ENCODE measurements at regions not wholly inside any gene's neighbourhood (a gene's known extent, or its start where the extent isn't known, plus 50 kb on each side); places are given as distances from the start of the nearest gene placed in this dataset.

- DNase-seq, result no peak
Measured at GRCh38 chr1:163013826-163014600, 55.1 kb upstream of the RGS4 start.

- no peak for DNase-seq
Measured at GRCh38 chr1:163006051-163006834, 62.9 kb upstream of the RGS4 start.

- no peak for DNase-seq
Measured at GRCh38 chr1:162997499-162998285, 71.5 kb upstream of the RGS4 start.

GRCh38 chr1:162996261-162996660 is 72.9 kb upstream of the RGS4 start:
- DNase-seq, result no peak

GRCh38 chr1:162994921-162995320 is 74.2 kb upstream of the RGS4 start:
- DNase-seq, result no peak

- no peak for DNase-seq
Measured at GRCh38 chr1:162993846-162994245, 75.3 kb upstream of the RGS4 start.

GRCh38 chr1:162992945-162993344 is 76.2 kb upstream of the RGS4 start:
- no peak for DNase-seq

- DNase-seq, result no peak
Measured at GRCh38 chr1:162991444-162991843, 77.7 kb upstream of the RGS4 start.

GRCh38 chr1:162990665-162991064 is 78.5 kb upstream of the RGS4 start:
- DNase-seq, result no peak

GRCh38 chr1:162988869-162989268 is 80.3 kb upstream of the RGS4 start:
- DNase-seq, result no peak

GRCh38 chr1:162987866-162988265 is 81.3 kb upstream of the RGS4 start:
- no peak for DNase-seq

- DNase-seq, result no peak
Measured at GRCh38 chr1:162985816-162986435, 83.2 kb upstream of the RGS4 start.

GRCh38 chr1:162984699-162985098 is 84.5 kb upstream of the RGS4 start:
- DNase-seq, result no peak

- no peak for DNase-seq
Measured at GRCh38 chr1:162983671-162984425, 85.3 kb upstream of the RGS4 start.

GRCh38 chr1:162982364-162982763 is 86.8 kb upstream of the RGS4 start:
- DNase-seq, result no peak

- no peak for DNase-seq
Measured at GRCh38 chr1:162977944-162978568, 91.1 kb upstream of the RGS4 start.

- no peak for DNase-seq
Measured at GRCh38 chr1:162976628-162977027, 92.5 kb upstream of the RGS4 start.

GRCh38 chr1:162974810-162975209 is 94.4 kb upstream of the RGS4 start:
- DNase-seq, result no peak

GRCh38 chr1:162973381-162973795 is 95.8 kb upstream of the RGS4 start:
- no peak for DNase-seq

- no peak for DNase-seq
Measured at GRCh38 chr1:162972773-162973172, 96.4 kb upstream of the RGS4 start.

- no peak for DNase-seq
Measured at GRCh38 chr1:162970021-162970420, 99.1 kb upstream of the RGS4 start.

- no peak for DNase-seq
Measured at GRCh38 chr1:162966613-162967012, 102.5 kb upstream of the RGS4 start.
